Neuronal stem cell (in vitro differentiated cells): ENCODE measurements at regions not wholly inside any gene's neighbourhood (a gene's known extent, or its start where the extent isn't known, plus 50 kb on each side); places are given as distances from the start of the nearest gene placed in this dataset.
A peak's percentile ranks its signal among the peaks of the same experiment; 100 is the strongest.

Source experiments
- DNase-seq: peaks from one replicate; pipeline ENCODE4 v3.0.0-alpha.2; 2013; ENCODE audit warnings: low spot score
- H2AFZ ChIP-seq: one replicate; pipeline ENCODE4 v1.6.1; 2013; ENCODE audit warnings: mild to moderate bottlenecking, low read length, inconsistent platforms
- H2AK5ac ChIP-seq: 2 replicates; pipeline ENCODE4 v1.6.1; 2013; ENCODE audit warnings: low read depth, mild to moderate bottlenecking, inconsistent platforms, low read length, moderate library complexity, mixed read lengths
- H2BK120ac ChIP-seq: 2 replicates; pipeline ENCODE4 v1.6.1; 2013; ENCODE audit warnings: low read depth, mild to moderate bottlenecking, inconsistent platforms, low read length, moderate library complexity, mixed read lengths
- H2BK12ac ChIP-seq: one replicate; pipeline ENCODE4 v1.6.1; 2013; ENCODE audit warnings: low read length, inconsistent platforms
- H2BK15ac ChIP-seq: 2 replicates; pipeline ENCODE4 v1.6.1; 2013; ENCODE audit warnings: mild to moderate bottlenecking, low read length, inconsistent platforms, mixed read lengths
- H2BK5ac ChIP-seq: one replicate; pipeline ENCODE4 v1.6.1; 2013; ENCODE audit warnings: inconsistent platforms, mild to moderate bottlenecking, low read length, moderate library complexity
- H3K14ac ChIP-seq: one replicate; pipeline ENCODE4 v1.6.1; 2013; ENCODE audit warnings: low read length, inconsistent platforms
- H3K18ac ChIP-seq: 2 replicates; pipeline ENCODE4 v1.6.1; 2013; ENCODE audit warnings: low read length, inconsistent platforms
- H3K23ac ChIP-seq: 2 replicates; pipeline ENCODE4 v1.6.1; 2013; ENCODE audit warnings: low read depth, mild to moderate bottlenecking, mixed read lengths, low read length, inconsistent platforms; ENCODE audit not compliant: poor library complexity
- H3K27ac ChIP-seq: replicated peaks from 3 replicates; pipeline ENCODE4 v1.5.1; 2013; ENCODE audit warnings: low read length, inconsistent platforms
- H3K27me3 ChIP-seq, 3 experiments: 2 replicates each; pipeline ENCODE4 v1.6.1; 2013; ENCODE audit warnings: low read length in 3 of 3, mild to moderate bottlenecking in 2 of 3, inconsistent platforms in 1 of 3, low read depth in 1 of 3, mixed read lengths in 1 of 3, moderate library complexity in 1 of 3; ENCODE audit not compliant: control insufficient read depth in 3 of 3, insufficient read depth in 3 of 3
- H3K36me3 ChIP-seq, 2 donors: replicated peaks in 1 of 2; 2 replicates each; pipeline ENCODE4 v1.6.1; 2013; ENCODE audit warnings: low read length in 2 of 2; ENCODE audit not compliant: control insufficient read depth in 2 of 2, insufficient read depth in 2 of 2
- H3K4ac ChIP-seq: 2 replicates; pipeline ENCODE4 v1.6.1; 2013; ENCODE audit warnings: inconsistent platforms, mild to moderate bottlenecking, low read length, moderate library complexity
- H3K4me1 ChIP-seq, 2 donors: 1 replicate in 1 of 2; 2 replicates in 1 of 2; pipeline ENCODE4 v1.6.1; 2013; ENCODE audit warnings: low read length in 2 of 2, low read depth in 1 of 2; ENCODE audit not compliant: control insufficient read depth in 2 of 2, insufficient read depth in 1 of 2
- H3K4me2 ChIP-seq: one replicate; pipeline ENCODE4 v1.6.1; 2013; ENCODE audit warnings: mild to moderate bottlenecking, low read length, inconsistent platforms; ENCODE audit not compliant: insufficient read depth, poor library complexity, severe bottlenecking
- H3K4me3 ChIP-seq, 2 donors: 2 replicates each; pipeline ENCODE4 v1.5.1; 2013; ENCODE audit warnings: low read length in 2 of 2, mild to moderate bottlenecking in 2 of 2, inconsistent platforms in 1 of 2, moderate library complexity in 1 of 2
- H3K79me1 ChIP-seq: one replicate; pipeline ENCODE4 v1.6.1; 2013; ENCODE audit warnings: low read depth, mild to moderate bottlenecking, inconsistent platforms, low read length, moderate library complexity
- H3K9ac ChIP-seq: one replicate; pipeline ENCODE4 v1.6.1; 2013; ENCODE audit warnings: mild to moderate bottlenecking, low read depth, low read length, inconsistent platforms; ENCODE audit not compliant: poor library complexity
- H3K9me3 ChIP-seq, 2 donors: replicated peaks in 1 of 2; 2 replicates each; pipeline versions ENCODE3 to v1.6.1; 2013; ENCODE audit warnings: low read length in 2 of 2, mild to moderate bottlenecking in 2 of 2, inconsistent platforms in 1 of 2, low read depth in 1 of 2, mixed read lengths in 1 of 2, moderate library complexity in 1 of 2; ENCODE audit not compliant: control insufficient read depth in 2 of 2, insufficient read depth in 1 of 2
- H4K8ac ChIP-seq: one replicate; pipeline ENCODE4 v1.6.1; 2013; ENCODE audit warnings: low read depth, mild to moderate bottlenecking, inconsistent platforms, low read length, moderate library complexity
- H4K91ac ChIP-seq: one replicate; pipeline ENCODE4 v1.6.1; 2013; ENCODE audit warnings: low read length, low read depth, mild to moderate bottlenecking, inconsistent platforms; ENCODE audit not compliant: poor library complexity
- WGBS, 2 donors: extraction: QIAGEN DNeasy Blood & Tissue Kit; methylation state at CpG; one replicate each; pipeline ENCODE4 v1.1.7; 2013; ENCODE audit warnings: missing lambda C conversion rate in 2 of 2, mixed read lengths in 1 of 2; ENCODE audit not compliant: insufficient read length in 2 of 2, insufficient replicate concordance in 1 of 2; ENCODE audit errors: extremely low coverage in 2 of 2; 5-methylcytosine and 5-hydroxymethylcytosine counted together

DNA sequence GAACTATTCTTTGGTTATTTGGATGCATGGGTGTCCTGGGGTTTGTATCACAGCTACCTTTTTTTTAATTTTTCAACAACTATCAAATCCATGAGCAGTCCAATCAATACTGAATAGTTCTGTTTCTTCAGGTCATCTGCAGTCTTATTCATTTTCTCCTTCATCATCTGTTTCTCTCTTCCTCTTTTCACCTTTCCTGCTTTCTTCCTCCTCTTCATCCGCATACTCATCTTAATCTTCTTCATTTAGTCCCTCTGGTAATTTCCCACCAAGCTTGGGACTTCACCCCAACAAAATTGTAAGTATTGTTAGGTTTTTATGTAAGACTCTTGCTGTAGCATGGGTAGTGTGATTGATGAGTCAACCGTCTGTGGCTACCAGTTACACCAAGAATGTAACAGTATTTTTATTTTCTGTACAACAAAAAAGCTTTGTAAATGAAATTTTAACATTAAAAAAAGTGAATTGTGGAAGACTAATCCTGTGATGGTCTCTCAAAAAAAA is 184.1 kb upstream of the RNPC3 start:
- H3K4me2 ChIP-seq, result no peak overlapping the region
- H3K9me3 ChIP-seq, result no peaks in the 10 kb centered on the region
- H3K4ac ChIP-seq, result no peak overlapping the region
- H3K9ac ChIP-seq, result no peak overlapping the region
- H3K36me3 ChIP-seq, result no peaks in the 10 kb centered on the region
- H3K4me3 ChIP-seq, result no peak overlapping the region
- H2BK15ac ChIP-seq, result no peak overlapping the region
- H2BK12ac ChIP-seq, result no peak overlapping the region
- DNase-seq, result no peak
- no peaks in the 10 kb centered on the region for H3K79me1 ChIP-seq
- H3K4me1 ChIP-seq, result peaks cover 0 to 1% of the 10 kb centered on the region in 2 donors
- no peak overlapping the region for H2BK5ac ChIP-seq
- WGBS, 2 donors, result 100% methylated on average over 1 of the region's 2 CpGs; no CpG with 5 or more reads in 1 of the 2 donors
- H3K23ac ChIP-seq, result no peak overlapping the region
- H4K91ac ChIP-seq, result no peak overlapping the region
- H2BK120ac ChIP-seq, result no peak overlapping the region
- H3K14ac ChIP-seq, result no peak overlapping the region
- H4K8ac ChIP-seq, result no peak overlapping the region
- no peak overlapping the region for H2AFZ ChIP-seq
- H3K18ac ChIP-seq, result no peak overlapping the region
- no peak overlapping the region for H2AK5ac ChIP-seq
- no peak overlapping the region for H3K27ac ChIP-seq
- no peaks in the 10 kb centered on the region for H3K27me3 ChIP-seq

GRCh38 chr1:103337779-103338178 is 187.7 kb upstream of the RNPC3 start:
- H2BK12ac ChIP-seq, result no peak overlapping the region
- no peaks in the 10 kb centered on the region for H3K9me3 ChIP-seq

DNA sequence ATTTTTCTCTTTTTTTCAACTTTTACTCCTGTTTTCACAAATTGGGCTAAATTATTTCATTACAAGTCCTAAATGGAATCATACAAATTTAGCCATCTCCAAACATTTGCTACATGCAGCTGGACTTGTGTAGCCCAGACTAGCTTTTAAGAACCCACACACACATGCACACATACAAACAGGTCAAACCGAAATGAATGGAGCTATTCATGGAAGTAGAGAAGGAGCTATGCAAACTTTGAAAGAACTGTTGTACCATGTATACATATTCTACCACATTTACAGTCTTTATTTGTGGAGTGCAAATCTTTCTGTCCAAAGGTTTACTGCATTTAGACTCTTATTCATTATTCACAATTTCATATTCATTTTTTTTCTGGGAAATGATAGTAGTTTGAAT is 189.1 kb upstream of the RNPC3 start:
- Histone ChIP-seq H3K4me1 (no peaks in the 10 kb centered on the region), H2BK12ac (no peak overlapping the region), H3K23ac (no peak overlapping the region), H3K9me3 (no peaks in the 10 kb centered on the region), H4K8ac (no peak overlapping the region), H3K36me3 (no peaks in the 10 kb centered on the region), H3K4ac (no peak overlapping the region), H2AFZ (no peak overlapping the region), H3K9ac (no peak overlapping the region), H3K27me3 (no peaks in the 10 kb centered on the region), H4K91ac (no peak overlapping the region), H2AK5ac (no peak overlapping the region), H3K79me1 (no peaks in the 10 kb centered on the region), H2BK120ac (no peak overlapping the region), H2BK15ac (no peak overlapping the region), H2BK5ac (no peak overlapping the region), H3K4me2 (no peak overlapping the region), H3K18ac (no peak overlapping the region), H3K4me3 (no peak overlapping the region), H3K14ac (no peak overlapping the region), H3K27ac (no peak overlapping the region)
- no CpG with 5 or more reads among the region's 1 CpG for WGBS, 2 donors
- DNase-seq, result peak; percentile 48

More at GRCh38 chr1:103337779-103338178, 187.7 kb upstream of the RNPC3 start:
- Histone ChIP-seq H3K18ac (no peak overlapping the region), H3K27ac (no peak overlapping the region), H3K4me3 (no peak overlapping the region), H3K4me1 (no peaks in the 10 kb centered on the region), H2AFZ (peak overlapping the region; percentile 9), H3K23ac (no peak overlapping the region), H4K91ac (no peak overlapping the region), H2AK5ac (no peak overlapping the region), H4K8ac (no peak overlapping the region), H3K14ac (no peak overlapping the region), H3K4me2 (no peak overlapping the region), H3K4ac (no peak overlapping the region), H3K9ac (no peak overlapping the region), H3K36me3 (no peaks in the 10 kb centered on the region), H2BK15ac (no peak overlapping the region), H2BK5ac (no peak overlapping the region), H3K79me1 (no peaks in the 10 kb centered on the region), H2BK120ac (no peak overlapping the region), H3K27me3 (no peaks in the 10 kb centered on the region)
- WGBS, 2 donors, result no CpG with 5 or more reads among the region's 4 CpGs
- no peak for DNase-seq

DNA sequence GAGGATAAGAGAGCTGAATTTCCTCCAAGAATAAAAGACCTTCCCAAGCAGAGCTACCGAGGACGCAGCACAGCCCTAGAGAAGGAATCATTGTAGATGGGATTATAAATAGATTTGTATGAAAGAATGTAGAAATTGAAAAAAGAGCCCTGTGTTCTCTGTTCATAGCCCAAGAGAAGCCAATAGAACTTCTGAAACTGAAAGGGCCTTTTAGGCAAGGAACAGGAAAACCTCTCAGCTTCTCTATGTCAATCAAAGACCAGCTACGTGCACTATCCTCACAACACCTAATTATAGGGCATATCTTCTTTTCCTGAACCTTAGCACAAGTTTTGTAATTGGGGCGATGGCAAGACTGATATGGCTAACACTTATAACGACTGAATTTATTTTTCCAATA is 192.4 kb upstream of the RNPC3 start:
- no CpG with 5 or more reads among the region's 5 CpGs for WGBS, 2 donors
- Histone ChIP-seq H3K9me3 (no peaks in the 10 kb centered on the region), H2BK12ac (no peak overlapping the region), H2BK15ac (no peak overlapping the region), H3K27ac (no peak overlapping the region), H2BK120ac (no peak overlapping the region), H3K79me1 (no peaks in the 10 kb centered on the region), H4K91ac (no peak overlapping the region), H3K4me1 (no peaks in the 10 kb centered on the region), H3K4ac (no peak overlapping the region), H3K9ac (no peak overlapping the region), H3K36me3 (no peaks in the 10 kb centered on the region), H3K18ac (no peak overlapping the region), H3K27me3 (no peaks in the 10 kb centered on the region), H2AFZ (peak overlapping the region; percentile 50), H3K14ac (no peak overlapping the region), H2BK5ac (no peak overlapping the region), H4K8ac (no peak overlapping the region), H3K23ac (no peak overlapping the region), H2AK5ac (no peak overlapping the region), H3K4me2 (no peak overlapping the region), H3K4me3 (no peak overlapping the region)
- no peak for DNase-seq
